ENCODE measurements at regions not wholly inside any gene's neighbourhood (a gene's known extent, or its start where the extent isn't known, plus 50 kb on each side); places are given as distances from the start of the nearest gene placed in this dataset.

- TF ChIP-seq CTCF (IDR thresholded peaks at IDR 0.05) (no peak), POLR2A (IDR thresholded peaks at IDR 0.05) (no peak)
These were observed 388.7 kb upstream of the NBEA start for GRCh38 chr13:34553376-34553775.

Measured in thyroid gland (tissue), 4 donors.